Body of pancreas (tissue), 4 donors: ENCODE measurements at regions not wholly inside any gene's neighbourhood (a gene's known extent, or its start where the extent isn't known, plus 50 kb on each side); places are given as distances from the start of the nearest gene placed in this dataset.

ENCODE experiments used
- ATAC-seq: fragments of 150-250 bp; one replicate; pipeline ENCODE4 v1.9.1; 2016
- DNase-seq, 4 donors: peaks; one replicate each; pipeline ENCODE4 v3.0.0-alpha.2; 2019
- H3K27ac ChIP-seq, 4 donors: fragments of 200-600 bp; sonication (generic); 1 replicate in 3 of 4; 2 replicates in 1 of 4; pipeline versions ENCODE4 v1.5.1 to v1.6.1; 2016 to 2019; ENCODE audit warnings: mild to moderate bottlenecking in 1 of 4, mixed read lengths in 1 of 4, moderate library complexity in 1 of 4
- H3K27me3 ChIP-seq, 2 donors: fragments of 200-600 bp; sonication (generic); one replicate each; pipeline ENCODE4 v1.6.0; 2016; ENCODE audit warnings: mild to moderate bottlenecking in 1 of 2
- H3K36me3 ChIP-seq, 2 donors: fragments of 200-600 bp; sonication (generic); replicated peaks in 1 of 2; 2 replicates each; pipeline ENCODE4 v1.5.1; 2016; ENCODE audit warnings: low read depth in 2 of 2; ENCODE audit not compliant: insufficient read depth in 1 of 2
- H3K4me1 ChIP-seq: fragments of 200-600 bp; sonication (generic); one replicate; pipeline ENCODE4 v1.6.0; 2016
- H3K4me3 ChIP-seq, 2 donors: fragments of 200-600 bp; sonication (generic); 1 replicate in 1 of 2; 2 replicates in 1 of 2; pipeline ENCODE4 v1.5.1; 2016 to 2019
- H3K9me3 ChIP-seq, 3 donors: fragments of 200-600 bp; sonication (generic); 1 replicate in 2 of 3; 2 replicates in 1 of 3; pipeline ENCODE4 v1.5.1; 2016
- CTCF ChIP-seq, 7 experiments: fragments of 450-650 bp in 4 of 7; fragments of 200-600 bp in 3 of 7; sonication (generic) in 3 of 7; IDR thresholded peaks; one replicate each; pipeline ENCODE4 v1.5.1; 2016 to 2019; ENCODE audit warnings: antibody characterized with exemption in 7 of 7
- POLR2A ChIP-seq, 3 donors: fragments of 450-650 bp; IDR thresholded peaks; one replicate each; pipeline ENCODE4 v1.6.1; 2016; ENCODE audit warnings: antibody characterized with exemption in 3 of 3, mild to moderate bottlenecking in 2 of 3
- WGBS, 2 donors: methylation state at CpG; one replicate each; pipeline ENCODE4 v1.1.5; 2017; 5-methylcytosine and 5-hydroxymethylcytosine counted together
- intact Hi-C: fragments of 100-400 bp; cut with DNase I; formaldehyde crosslinking; loops from one replicate; pipeline ENCODE4 v1.15.1; 2023

GRCh38 chr1:194223596-194223995 lies 1037.2 kb upstream of the B3GALT2 start:
- no peak for DNase-seq
- H3K4me1 ChIP-seq = no peaks in the 10 kb centered on the region
- 43 to 46% methylated on average over 1 of the region's 1 CpG for WGBS, 2 donors
- no peak overlapping the region for H3K4me3 ChIP-seq
- H3K27ac ChIP-seq = no peak overlapping the region
- intact Hi-C loops = no loop called here
- no peaks in the 10 kb centered on the region for H3K36me3 ChIP-seq
- TF ChIP-seq POLR2A (IDR thresholded peaks at IDR 0.05) (no peak), CTCF (IDR thresholded peaks at IDR 0.05) (no peak)
- ATAC-seq = no peak
- H3K9me3 ChIP-seq = no peaks in the 10 kb centered on the region
- H3K27me3 ChIP-seq = no peaks in the 10 kb centered on the region

GRCh38 chr1:194215448-194215847 lies 1029.0 kb upstream of the B3GALT2 start:
- DNase-seq (no peak), ATAC-seq (no peak)
- Histone ChIP-seq H3K36me3 (no peaks in the 10 kb centered on the region), H3K4me1 (no peaks in the 10 kb centered on the region), H3K4me3 (no peak overlapping the region), H3K27me3 (no peaks in the 10 kb centered on the region), H3K27ac (no peak overlapping the region), H3K9me3 (no peaks in the 10 kb centered on the region)
- intact Hi-C loops = no loop called here
- 93 to 96% methylated on average over 1 of the region's 1 CpG for WGBS, 2 donors
- no peak for TF ChIP-seq POLR2A (IDR thresholded peaks at IDR 0.05)
- no peak for TF ChIP-seq CTCF (IDR thresholded peaks at IDR 0.05)

- Histone ChIP-seq H3K9me3 (no peaks in the 10 kb centered on the region), H3K27me3 (no peaks in the 10 kb centered on the region), H3K27ac (no peak overlapping the region), H3K4me3 (no peak overlapping the region), H3K4me1 (no peaks in the 10 kb centered on the region), H3K36me3 (no peaks in the 10 kb centered on the region)
- TF ChIP-seq POLR2A (IDR thresholded peaks at IDR 0.05) (no peak), CTCF (IDR thresholded peaks at IDR 0.05) (no peak)
- ATAC-seq (no peak), DNase-seq (no peak)
- WGBS, 2 donors = 62 to 68% methylated on average over 3 of the region's 3 CpGs
- intact Hi-C loops = no loop called here
Observed at GRCh38 chr1:194214735-194215134, 1028.3 kb upstream of the B3GALT2 start.

GRCh38 chr1:194209920-194210319 lies 1023.5 kb upstream of the B3GALT2 start:
- Histone ChIP-seq H3K27me3 (no peaks in the 10 kb centered on the region), H3K27ac (no peak overlapping the region), H3K36me3 (no peaks in the 10 kb centered on the region), H3K9me3 (no peaks in the 10 kb centered on the region), H3K4me3 (no peak overlapping the region), H3K4me1 (no peaks in the 10 kb centered on the region)
- ATAC-seq (no peak), DNase-seq (no peak)
- intact Hi-C loops = no loop called here
- no peak for TF ChIP-seq POLR2A (IDR thresholded peaks at IDR 0.05)
- TF ChIP-seq CTCF (IDR thresholded peaks at IDR 0.05) = no peak

- no peak for TF ChIP-seq CTCF (IDR thresholded peaks at IDR 0.05)
- intact Hi-C loops = no loop called here
- DNase-seq = no peak
- no peaks in the 10 kb centered on the region for H3K4me1 ChIP-seq
- H3K27me3 ChIP-seq = no peaks in the 10 kb centered on the region
- H3K27ac ChIP-seq = no peak overlapping the region
- no peaks in the 10 kb centered on the region for H3K9me3 ChIP-seq
- H3K36me3 ChIP-seq = no peaks in the 10 kb centered on the region
- no peak for ATAC-seq
- no peak overlapping the region for H3K4me3 ChIP-seq
- 74 to 81% methylated on average over 1 of the region's 1 CpG for WGBS, 2 donors
Observed at GRCh38 chr1:194208674-194209073, 1022.3 kb upstream of the B3GALT2 start.
